ENCODE measurements at regions not wholly inside any gene's neighbourhood (a gene's known extent, or its start where the extent isn't known, plus 50 kb on each side); places are given as distances from the start of the nearest gene placed in this dataset.
"Not testable (repeated sequence)": the region's sequence is repeated elsewhere in the genome, so short reads cannot be mapped to it uniquely, and the experiment has no call there.

DNA sequence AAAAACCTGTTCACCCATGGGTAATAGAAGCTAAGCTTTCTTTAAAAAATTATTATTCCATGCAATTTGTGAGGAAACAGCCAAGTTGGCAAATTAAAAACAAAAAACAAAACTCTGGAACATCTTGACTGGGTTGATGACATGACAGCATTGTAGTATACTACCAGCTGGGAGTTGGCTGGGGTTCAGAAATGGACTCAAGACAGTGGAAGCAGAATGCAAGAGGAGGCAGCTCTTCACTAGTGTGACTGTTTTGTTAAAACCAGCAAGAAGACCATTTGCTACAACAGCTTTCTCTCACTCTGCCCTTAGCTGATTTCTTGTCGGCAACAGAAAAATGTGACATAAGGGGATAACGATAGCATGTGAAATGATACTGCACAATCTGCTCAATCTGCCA is 1298.9 kb upstream of the ADGRL4 start:
- no peak overlapping the region for H3K9ac ChIP-seq (ENCODE audit: low read length)
- H3K9me3 ChIP-seq (ENCODE audit: low read length), result no peaks in the 10 kb centered on the region
- H2AFZ ChIP-seq (ENCODE audit: low read length), result no peak overlapping the region
- no peaks in the 10 kb centered on the region for H3K9me2 ChIP-seq (ENCODE audit: low read depth, low read length)
- no peaks in the 10 kb centered on the region for H3K27me3 ChIP-seq (ENCODE audit: insufficient read depth, low read length)
- no peak overlapping the region for H3K4me2 ChIP-seq (ENCODE audit: low read length)
- H4K20me1 ChIP-seq (ENCODE audit: insufficient read depth, low read length), result no peaks in the 10 kb centered on the region
- H3F3A ChIP-seq (ENCODE audit: insufficient read depth, low read length), result no peaks in the 10 kb centered on the region
- H3K4me3 ChIP-seq (ENCODE audit: low read depth, low read length, poor library complexity, severe bottlenecking), result no peak overlapping the region
- no peaks in the 10 kb centered on the region for H3K4me1 ChIP-seq (ENCODE audit: insufficient read depth, low read length, severe bottlenecking)
- H3K36me3 ChIP-seq (ENCODE audit: insufficient read depth, low read length), result no peaks in the 10 kb centered on the region
- TF ChIP-seq, protein P1, sequence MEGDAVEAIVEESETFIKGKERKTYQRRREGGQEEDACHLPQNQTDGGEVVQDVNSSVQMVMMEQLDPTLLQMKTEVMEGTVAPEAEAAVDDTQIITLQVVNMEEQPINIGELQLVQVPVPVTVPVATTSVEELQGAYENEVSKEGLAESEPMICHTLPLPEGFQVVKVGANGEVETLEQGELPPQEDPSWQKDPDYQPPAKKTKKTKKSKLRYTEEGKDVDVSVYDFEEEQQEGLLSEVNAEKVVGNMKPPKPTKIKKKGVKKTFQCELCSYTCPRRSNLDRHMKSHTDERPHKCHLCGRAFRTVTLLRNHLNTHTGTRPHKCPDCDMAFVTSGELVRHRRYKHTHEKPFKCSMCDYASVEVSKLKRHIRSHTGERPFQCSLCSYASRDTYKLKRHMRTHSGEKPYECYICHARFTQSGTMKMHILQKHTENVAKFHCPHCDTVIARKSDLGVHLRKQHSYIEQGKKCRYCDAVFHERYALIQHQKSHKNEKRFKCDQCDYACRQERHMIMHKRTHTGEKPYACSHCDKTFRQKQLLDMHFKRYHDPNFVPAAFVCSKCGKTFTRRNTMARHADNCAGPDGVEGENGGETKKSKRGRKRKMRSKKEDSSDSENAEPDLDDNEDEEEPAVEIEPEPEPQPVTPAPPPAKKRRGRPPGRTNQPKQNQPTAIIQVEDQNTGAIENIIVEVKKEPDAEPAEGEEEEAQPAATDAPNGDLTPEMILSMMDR (IDR thresholded peaks at IDR 0.05; ENCODE audit: low read length), result no peak
- TF ChIP-seq EZH2 (IDR thresholded peaks at IDR 0.05; ENCODE audit: borderline replicate concordance, low read length), result no peak
- H3K27ac ChIP-seq (ENCODE audit: low read depth, low read length, poor library complexity, severe bottlenecking), result no peak overlapping the region
- no peaks in the 10 kb centered on the region for H3K79me2 ChIP-seq (ENCODE audit: insufficient read depth, low read length)

DNA sequence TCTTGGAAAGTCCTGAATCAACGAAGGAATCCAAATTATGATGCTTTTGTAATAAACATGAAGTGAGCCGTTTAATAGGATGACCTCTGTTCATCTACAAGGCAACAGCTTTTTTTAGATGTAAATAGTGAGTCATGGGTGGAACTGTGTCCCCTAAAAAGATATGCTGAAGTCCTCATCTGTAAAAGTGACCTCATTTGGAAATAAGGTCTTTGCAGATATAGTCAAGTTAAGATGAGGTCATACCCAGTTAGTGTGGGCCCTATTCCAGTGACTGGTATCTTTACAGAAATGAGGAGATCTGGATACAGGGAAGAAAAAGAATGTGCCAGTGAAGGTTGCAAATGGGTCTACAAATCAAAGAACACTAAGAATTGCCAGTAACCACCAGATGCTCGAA is 1287.3 kb upstream of the ADGRL4 start:
- no peak overlapping the region for H3K27ac ChIP-seq (ENCODE audit: low read depth, low read length, poor library complexity, severe bottlenecking)
- H3K79me2 ChIP-seq (ENCODE audit: insufficient read depth, low read length), result no peaks in the 10 kb centered on the region
- no peaks in the 10 kb centered on the region for H3K36me3 ChIP-seq (ENCODE audit: insufficient read depth, low read length)
- TF ChIP-seq EZH2 (IDR thresholded peaks at IDR 0.05; ENCODE audit: borderline replicate concordance, low read length), result no peak
- TF ChIP-seq, protein P1 (IDR thresholded peaks at IDR 0.05; ENCODE audit: low read length), result no peak
- no peaks in the 10 kb centered on the region for H3F3A ChIP-seq (ENCODE audit: insufficient read depth, low read length)
- no peaks in the 10 kb centered on the region for H3K9me2 ChIP-seq (ENCODE audit: low read depth, low read length)
- no peak overlapping the region for H2AFZ ChIP-seq (ENCODE audit: low read length)
- no peaks in the 10 kb centered on the region for H3K27me3 ChIP-seq (ENCODE audit: insufficient read depth, low read length)
- no peak overlapping the region for H3K4me2 ChIP-seq (ENCODE audit: low read length)
- no peaks in the 10 kb centered on the region for H3K4me1 ChIP-seq (ENCODE audit: insufficient read depth, low read length, severe bottlenecking)
- H3K9ac ChIP-seq (ENCODE audit: low read length), result no peak overlapping the region
- no peaks in the 10 kb centered on the region for H4K20me1 ChIP-seq (ENCODE audit: insufficient read depth, low read length)
- no peaks in the 10 kb centered on the region for H3K9me3 ChIP-seq (ENCODE audit: low read length)
- H3K4me3 ChIP-seq (ENCODE audit: low read depth, low read length, poor library complexity, severe bottlenecking), result no peak overlapping the region

GRCh38 chr1:80288750-80289149 is 1282.2 kb upstream of the ADGRL4 start:
- H3K4me2 ChIP-seq (ENCODE audit: low read length); H3K27me3 ChIP-seq (ENCODE audit: insufficient read depth, low read length); H3K9ac ChIP-seq (ENCODE audit: low read length); H4K20me1 ChIP-seq (ENCODE audit: insufficient read depth, low read length); H3K9me2 ChIP-seq (ENCODE audit: low read depth, low read length); H3K4me3 ChIP-seq (ENCODE audit: low read depth, low read length, poor library complexity, severe bottlenecking); H3K27ac ChIP-seq (ENCODE audit: low read depth, low read length, poor library complexity, severe bottlenecking); H3K36me3 ChIP-seq (ENCODE audit: insufficient read depth, low read length); H3K4me1 ChIP-seq (ENCODE audit: insufficient read depth, low read length, severe bottlenecking); H3K79me2 ChIP-seq (ENCODE audit: insufficient read depth, low read length); H3K9me3 ChIP-seq (ENCODE audit: low read length); H2AFZ ChIP-seq (ENCODE audit: low read length); H3F3A ChIP-seq (ENCODE audit: insufficient read depth, low read length): not testable (repeated sequence)

DNA sequence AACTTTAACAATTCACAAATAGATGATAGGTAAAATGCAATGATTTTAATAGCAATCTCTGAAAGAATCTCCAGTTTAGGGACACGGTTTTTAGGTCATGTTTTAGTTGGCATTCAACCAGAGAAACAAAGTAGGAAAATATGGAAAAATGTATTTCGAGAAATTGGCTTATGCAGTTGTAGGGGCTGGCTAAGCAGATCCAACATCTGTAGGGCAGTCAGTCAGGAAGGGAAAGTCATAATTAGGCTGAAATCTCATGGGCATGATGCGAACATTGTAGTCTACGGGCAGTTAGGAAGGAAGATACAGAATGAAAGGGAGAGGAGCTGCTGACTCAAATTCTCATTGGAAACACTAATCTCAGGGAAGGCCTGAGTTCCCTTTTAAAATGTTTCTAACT is 1276.0 kb upstream of the ADGRL4 start:
- no peaks in the 10 kb centered on the region for H3K27me3 ChIP-seq (ENCODE audit: insufficient read depth, low read length)
- no peaks in the 10 kb centered on the region for H3K36me3 ChIP-seq (ENCODE audit: insufficient read depth, low read length)
- H3K9ac ChIP-seq (ENCODE audit: low read length), result no peak overlapping the region
- no peaks in the 10 kb centered on the region for H3K4me1 ChIP-seq (ENCODE audit: insufficient read depth, low read length, severe bottlenecking)
- H3K79me2 ChIP-seq (ENCODE audit: insufficient read depth, low read length), result no peaks in the 10 kb centered on the region
- H3K9me3 ChIP-seq (ENCODE audit: low read length), result no peaks in the 10 kb centered on the region
- H3K4me2 ChIP-seq (ENCODE audit: low read length), result no peak overlapping the region
- no peak overlapping the region for H2AFZ ChIP-seq (ENCODE audit: low read length)
- H4K20me1 ChIP-seq (ENCODE audit: insufficient read depth, low read length), result no peaks in the 10 kb centered on the region
- no peaks in the 10 kb centered on the region for H3K9me2 ChIP-seq (ENCODE audit: low read depth, low read length)
- no peaks in the 10 kb centered on the region for H3F3A ChIP-seq (ENCODE audit: insufficient read depth, low read length)
- no peak overlapping the region for H3K27ac ChIP-seq (ENCODE audit: low read depth, low read length, poor library complexity, severe bottlenecking)
- TF ChIP-seq EZH2 (IDR thresholded peaks at IDR 0.05; ENCODE audit: borderline replicate concordance, low read length), result no peak
- TF ChIP-seq, protein P1 (IDR thresholded peaks at IDR 0.05; ENCODE audit: low read length), result no peak
- H3K4me3 ChIP-seq (ENCODE audit: low read depth, low read length, poor library complexity, severe bottlenecking), result no peak overlapping the region
